GM21526 (cell line): ENCODE measurements at regions not wholly inside any gene's neighbourhood (a gene's known extent, or its start where the extent isn't known, plus 50 kb on each side); places are given as distances from the start of the nearest gene placed in this dataset.

ENCODE experiments used
- ATAC-seq: cut with Tn5 transposase; IDR thresholded peaks from one replicate; pipeline ENCODE4 v1.9.1; 2021; ENCODE audit warnings: moderate library complexity; ENCODE audit not compliant: unreplicated experiment, low FRiP score

DNA sequence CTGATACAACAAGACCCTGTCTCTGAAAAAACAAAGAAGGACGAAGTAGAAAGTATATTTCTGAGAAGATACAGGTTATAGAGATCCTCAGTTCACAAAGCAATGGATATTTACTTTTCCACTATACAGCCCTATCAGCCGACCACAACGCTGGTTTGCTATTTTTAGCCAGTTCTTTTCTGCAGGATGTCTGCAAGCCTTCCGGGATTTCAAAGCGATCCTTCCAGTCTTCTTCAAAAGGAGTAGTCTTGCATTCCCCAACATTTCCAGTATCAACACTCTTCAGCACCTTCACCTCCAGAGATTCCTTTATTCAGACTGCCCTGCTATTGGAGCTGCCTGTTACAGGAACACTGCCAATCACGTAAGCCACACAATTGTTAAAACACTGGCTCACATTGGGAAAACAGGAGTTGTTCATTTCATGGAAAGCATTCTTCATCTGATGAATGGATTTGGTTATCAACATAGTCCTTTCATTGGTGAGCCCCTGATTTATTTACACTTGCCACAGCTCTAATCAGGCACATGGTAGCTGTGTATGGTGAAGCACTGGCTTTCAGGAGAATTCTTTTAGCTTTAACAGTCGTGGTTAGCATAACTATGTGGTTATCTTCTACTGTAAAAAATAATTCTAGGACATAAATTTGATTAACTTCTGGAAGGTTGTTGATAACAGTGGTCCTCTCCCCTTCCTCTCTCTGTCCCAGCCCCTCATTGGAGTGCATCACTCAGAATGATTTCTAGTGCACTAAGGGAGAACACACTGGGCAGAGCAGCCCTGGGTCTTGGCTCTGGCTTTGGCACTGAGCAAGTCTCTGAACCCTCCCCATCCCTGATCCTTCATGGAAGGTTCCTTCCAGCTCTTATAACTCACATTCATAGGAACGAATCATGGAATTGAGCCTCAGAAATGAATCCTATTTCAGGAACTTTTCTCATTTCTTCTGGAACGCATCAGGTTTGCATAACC is 109.9 kb upstream of the SORBS2 start:
- ATAC-seq, result no peak

GRCh38 chr4:185924458-185925044 is 112.6 kb upstream of the SORBS2 start:
- ATAC-seq, result no peak

- no peak for ATAC-seq
Observed at GRCh38 chr4:185925910-185926360, 113.9 kb upstream of the SORBS2 start.

DNA sequence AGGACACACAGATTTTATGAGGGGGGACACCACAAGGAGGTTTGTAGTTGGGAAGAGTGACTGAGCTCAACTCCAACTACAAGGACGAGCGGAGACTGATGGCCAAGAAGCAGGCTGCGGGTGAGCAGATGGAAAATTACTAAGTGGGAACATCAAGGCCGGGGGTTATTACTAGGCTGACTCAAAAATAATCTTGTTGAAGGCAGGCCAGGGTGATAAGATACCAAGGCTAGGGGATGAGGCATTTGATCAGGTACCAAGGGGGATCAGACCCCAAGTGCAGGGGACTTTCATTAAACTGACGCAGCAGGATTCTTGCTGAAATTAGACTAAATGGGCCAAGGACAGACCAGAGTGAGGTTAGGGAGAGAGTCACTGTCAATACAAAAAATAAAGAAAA is 119.4 kb upstream of the SORBS2 start:
- no peak for ATAC-seq

- ATAC-seq, result no peak
Observed at GRCh38 chr4:185931986-185932385, 120.0 kb upstream of the SORBS2 start.

DNA sequence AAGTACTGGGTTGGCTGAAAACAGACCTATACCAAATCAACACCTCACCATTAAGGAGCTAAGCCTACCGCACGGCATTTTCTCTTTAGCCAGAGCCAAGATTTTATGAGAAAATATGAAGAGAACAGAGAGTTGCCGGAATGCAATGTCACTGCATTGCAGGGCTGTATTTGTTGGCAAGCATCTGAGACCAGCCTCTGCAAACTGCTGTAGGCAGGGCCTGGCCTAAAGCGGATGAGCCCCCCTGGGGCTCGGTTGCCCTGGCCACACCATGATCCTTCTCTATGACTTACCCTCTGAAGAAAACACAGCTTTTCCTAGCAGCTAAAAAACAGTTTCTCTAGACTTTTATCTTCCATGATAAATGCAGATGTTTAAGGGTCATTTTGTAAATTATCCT is 120.5 kb upstream of the SORBS2 start:
- no peak for ATAC-seq

DNA sequence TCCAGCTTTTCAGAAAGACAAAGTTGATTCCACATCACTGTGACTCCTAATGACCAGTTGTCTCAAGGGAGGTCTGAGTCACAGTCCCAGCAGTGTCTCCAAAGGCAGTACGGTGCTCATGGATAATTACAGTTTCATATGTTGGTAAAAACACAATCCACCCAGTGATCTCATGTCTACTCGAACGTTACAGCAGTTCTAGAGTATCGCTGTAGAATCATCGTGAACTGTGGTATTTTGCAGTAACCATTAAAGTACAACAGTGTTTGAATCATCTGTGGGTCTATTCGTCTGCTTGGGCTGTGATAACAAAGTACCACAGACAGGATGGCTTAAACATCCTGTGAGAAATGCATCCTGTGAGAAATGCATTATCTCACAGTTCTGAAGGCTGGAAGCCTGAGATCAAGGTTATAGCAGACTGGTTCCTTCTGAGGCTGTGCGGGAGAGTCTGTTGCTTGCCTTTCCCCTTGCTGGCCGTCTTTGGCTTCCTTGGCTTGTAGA is 121.1 kb upstream of the SORBS2 start:
- ATAC-seq, result no peak

DNA sequence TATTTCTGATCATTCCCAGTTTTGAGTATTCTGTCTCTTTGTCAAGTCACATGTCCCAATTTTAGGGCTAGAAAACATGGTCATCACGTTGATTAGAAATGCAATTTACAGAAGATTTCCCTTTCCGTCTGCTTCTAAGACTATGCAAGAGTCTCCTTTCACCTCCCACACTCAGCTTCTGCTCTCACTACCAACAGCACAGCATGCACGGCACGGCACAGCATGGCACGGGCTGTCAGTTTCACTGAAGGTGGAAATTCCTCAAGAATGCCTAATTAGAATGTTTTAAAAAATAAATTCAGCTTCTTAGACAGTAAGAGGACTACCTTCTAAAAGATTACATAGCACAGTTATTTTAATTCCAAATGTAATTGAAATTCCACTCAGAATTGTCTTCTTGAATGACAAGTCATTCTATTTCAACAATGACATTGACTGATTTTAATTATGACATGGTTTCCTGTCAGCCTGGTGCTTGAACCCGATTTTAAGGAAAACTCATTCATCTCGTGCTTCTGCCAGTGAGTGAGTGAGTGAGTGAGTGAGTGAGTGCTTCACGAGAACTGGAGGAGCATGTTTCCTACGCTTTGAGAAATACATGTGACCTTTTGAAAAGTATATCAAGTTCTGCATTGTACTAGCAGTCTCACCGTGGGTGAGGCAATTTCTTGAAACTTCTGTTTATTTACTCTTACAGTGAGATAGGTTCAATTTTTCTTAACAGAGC is 124.8 kb upstream of the SORBS2 start:
- no peak for ATAC-seq

DNA sequence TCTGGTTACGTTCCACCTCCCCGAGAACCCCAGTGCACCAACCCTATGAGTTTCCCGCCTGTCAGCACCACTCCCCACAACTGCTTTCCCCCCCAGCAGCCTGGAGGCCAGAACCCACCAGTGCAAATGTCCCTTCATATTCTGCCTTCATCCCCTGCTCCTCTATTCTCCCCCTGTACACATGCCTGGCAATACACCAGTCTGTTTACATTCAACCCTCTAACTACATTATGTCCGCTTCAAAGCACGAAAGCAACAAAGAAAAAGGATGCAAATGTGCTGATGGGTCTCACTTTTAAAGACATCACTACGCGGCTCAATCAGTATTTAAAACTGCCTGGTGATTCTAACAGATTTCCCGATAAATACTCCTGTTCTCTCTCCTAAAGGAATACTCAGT is 126.7 kb upstream of the SORBS2 start:
- no peak for ATAC-seq

- no peak for ATAC-seq
Observed at GRCh38 chr4:185941461-185941860, 127.5 kb upstream of the TLR3 start.

DNA sequence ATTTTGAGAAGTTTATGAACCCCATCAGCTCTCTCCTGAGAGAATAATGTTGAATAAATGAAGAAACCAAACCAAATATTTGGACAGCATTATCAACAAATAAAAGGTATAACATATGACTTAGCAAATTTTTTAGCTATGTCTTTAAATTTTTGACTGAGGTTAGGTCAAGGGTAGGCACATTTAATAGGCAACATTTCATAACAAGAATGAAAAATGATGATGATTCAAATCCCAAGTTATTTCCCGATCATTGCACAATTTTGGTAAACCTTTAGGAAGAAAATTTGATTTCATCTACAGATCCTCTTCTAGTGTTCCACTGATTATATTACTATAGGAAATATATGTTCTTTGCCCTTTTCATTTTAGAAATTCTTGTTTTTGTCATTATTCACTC is 123.7 kb upstream of the TLR3 start:
- no peak for ATAC-seq

DNA sequence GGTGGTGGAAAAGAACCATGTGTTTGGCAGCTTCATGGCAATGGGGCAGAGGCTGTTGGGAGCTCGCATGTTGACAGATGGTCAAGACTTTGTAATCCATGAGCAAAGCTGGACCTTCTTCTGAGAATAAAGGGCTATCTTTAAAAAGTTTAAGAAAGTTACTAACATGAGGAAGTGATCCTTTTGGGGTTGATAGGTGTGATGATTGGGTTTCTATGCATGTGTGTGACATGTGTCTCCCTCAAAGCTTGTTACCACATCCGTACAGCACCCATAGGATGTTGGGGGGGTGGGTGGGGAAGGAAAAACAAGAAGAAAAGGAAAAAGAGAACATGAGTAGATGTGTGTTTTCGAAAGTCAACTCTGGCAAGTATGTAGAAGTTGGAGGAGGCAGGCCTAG is 123.0 kb upstream of the TLR3 start:
- no peak for ATAC-seq

DNA sequence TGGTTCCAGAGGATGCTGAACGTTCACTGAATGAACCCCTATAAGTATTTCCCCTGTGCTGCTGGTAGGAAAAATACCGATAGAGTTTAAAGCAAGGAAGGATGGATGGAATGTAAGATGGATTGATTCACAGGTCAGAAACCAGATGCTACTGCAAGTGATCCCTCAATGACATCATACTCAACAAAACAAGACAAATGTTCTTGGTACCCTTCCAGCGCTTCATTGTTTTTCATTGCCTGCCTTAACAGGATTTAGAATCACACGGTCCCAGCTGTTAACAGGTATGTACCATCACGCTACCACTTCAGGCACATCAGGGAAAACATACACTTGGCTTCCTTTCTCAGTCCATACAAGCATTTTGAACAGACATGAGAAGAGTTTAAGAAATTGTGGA is 118.1 kb upstream of the TLR3 start:
- ATAC-seq, result no peak

DNA sequence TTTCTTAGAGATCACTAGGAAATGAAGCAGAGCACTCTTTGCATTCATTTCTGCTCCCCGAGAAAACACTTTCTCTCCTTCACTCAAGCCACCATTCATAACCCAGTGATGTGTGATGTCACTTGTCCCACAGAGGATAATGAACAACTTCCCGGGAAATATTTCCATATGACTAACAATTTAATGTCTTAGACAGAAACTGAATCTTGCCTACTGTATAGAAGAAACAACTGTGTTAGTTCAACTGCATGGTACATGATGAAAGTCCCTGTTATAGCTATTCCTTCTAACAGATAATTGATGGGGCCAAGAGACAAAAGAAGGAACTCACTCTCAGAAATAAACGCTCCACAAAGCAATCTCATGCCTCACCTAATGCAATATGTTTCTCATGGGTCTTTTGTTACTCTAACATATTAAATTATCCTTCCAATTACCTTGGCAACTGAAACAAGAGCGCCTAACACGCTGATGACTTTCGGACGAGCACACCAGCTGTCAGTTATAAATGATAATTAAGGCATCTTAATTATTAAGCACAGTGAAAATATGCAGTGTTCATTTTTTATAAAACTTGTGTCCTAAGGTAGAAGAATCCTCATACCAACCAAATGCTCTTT is 113.7 kb upstream of the TLR3 start:
- no peak for ATAC-seq

- no peak for ATAC-seq
Observed at GRCh38 chr4:185955826-185956543, 113.0 kb upstream of the TLR3 start.

- ATAC-seq, result no peak
Observed at GRCh38 chr4:185956544-185956940, 112.4 kb upstream of the TLR3 start.

- no peak for ATAC-seq
Observed at GRCh38 chr4:185958094-185958747, 110.7 kb upstream of the TLR3 start.

- peak; percentile 80 for ATAC-seq
Observed at GRCh38 chr4:185965426-185966384, 103.3 kb upstream of the TLR3 start.
